SK-MEL-5 (cell line): ENCODE measurements at regions not wholly inside any gene's neighbourhood (a gene's known extent, or its start where the extent isn't known, plus 50 kb on each side); places are given as distances from the start of the nearest gene placed in this dataset.
A peak's percentile ranks its signal among the peaks of the same experiment; 100 is the strongest.
"Not testable (repeated sequence)": the region's sequence is repeated elsewhere in the genome, so short reads cannot be mapped to it uniquely, and the experiment has no call there.

Experiments used
- DNase-seq: peaks from one replicate; pipeline ENCODE4 v3.0.0-alpha.2; 2016; ENCODE audit warnings: low read depth, low spot score
- in situ Hi-C: cut with HindIII; loops from 2 replicates; pipeline ENCODE4 v1.10.0; 2016; ENCODE audit warnings: low sequenced_read_pairs, high pct_unique_total_duplicates, low pct_unique_long_range_greater_than_20kb

GRCh38 chr13:52933099-52933498 is 84.7 kb upstream of the PCDH8 start:
- no peak for DNase-seq
- in situ Hi-C loops = no loop called here

- no peak for DNase-seq
- in situ Hi-C loops = no loop called here
Observed at GRCh38 chr13:52932649-52933048, 84.2 kb upstream of the PCDH8 start.

- no peak for DNase-seq
- in situ Hi-C loops = no loop called here
Observed at GRCh38 chr13:52931539-52932431, 83.3 kb upstream of the PCDH8 start.

GRCh38 chr13:52931131-52931530 is 82.7 kb upstream of the PCDH8 start:
- no peak for DNase-seq
- in situ Hi-C loops = no loop called here

GRCh38 chr13:52929846-52930245 is 81.4 kb upstream of the PCDH8 start:
- in situ Hi-C loops = no loop called here
- DNase-seq = peak; percentile 56

GRCh38 chr13:52926971-52927370 is 78.5 kb upstream of the PCDH8 start:
- in situ Hi-C loops = no loop called here
- no peak for DNase-seq

- no peak for DNase-seq
- in situ Hi-C loops = no loop called here
Observed at GRCh38 chr13:52925775-52926285, 77.4 kb upstream of the PCDH8 start.

GRCh38 chr13:52925251-52925650 is 76.8 kb upstream of the PCDH8 start:
- in situ Hi-C loops = no loop called here
- DNase-seq = no peak

GRCh38 chr13:52924289-52925148 is 76.1 kb upstream of the PCDH8 start:
- no peak for DNase-seq
- in situ Hi-C loops = no loop called here

GRCh38 chr13:52922961-52923360 is 74.5 kb upstream of the PCDH8 start:
- in situ Hi-C loops = no loop called here
- no peak for DNase-seq

- in situ Hi-C loops = no loop called here
- DNase-seq = no peak
Observed at GRCh38 chr13:52921194-52921593, 72.8 kb upstream of the PCDH8 start.

- no peak for DNase-seq
- in situ Hi-C loops = loop anchor here (10.0 kb wide), 1 partner anchor 148 kb away; no protein-coding TSS in a partner anchor
Observed at GRCh38 chr13:52916486-52916990, 68.1 kb upstream of the PCDH8 start.

GRCh38 chr13:52911340-52911739 is 62.9 kb upstream of the PCDH8 start:
- in situ Hi-C loops = loop anchor here (10.0 kb wide), 1 partner anchor 153 kb away; no protein-coding TSS in a partner anchor
- no peak for DNase-seq

- not testable (repeated sequence) for DNase-seq
- in situ Hi-C loops = loop anchor here (10.0 kb wide), 1 partner anchor 154 kb away; no protein-coding TSS in a partner anchor
Observed at GRCh38 chr13:52910318-52910717, 61.9 kb upstream of the PCDH8 start.

GRCh38 chr13:52906122-52906903 is 57.9 kb upstream of the PCDH8 start:
- DNase-seq = no peak
- in situ Hi-C loops = no loop called here

GRCh38 chr13:52905701-52906100 is 57.3 kb upstream of the PCDH8 start:
- in situ Hi-C loops = no loop called here
- DNase-seq = no peak

- in situ Hi-C loops = no loop called here
- DNase-seq = no peak
Observed at GRCh38 chr13:52903320-52903719, 54.9 kb upstream of the PCDH8 start.
